ENCODE measurements at regions not wholly inside any gene's neighbourhood (a gene's known extent, or its start where the extent isn't known, plus 50 kb on each side); places are given as distances from the start of the nearest gene placed in this dataset.

GRCh38 chr12:127677537-127678131 lies 589.3 kb upstream of the TMEM132C start:
- Histone ChIP-seq H3K23me2 (ENCODE audit: low read depth, low read length) (no peaks in the 10 kb centered on the region), H3K4me1 (replicated peaks in 1 of 4; ENCODE audit: control insufficient read depth in 3 of 4, insufficient read depth in 4 of 4, low read length in 3 of 4) (peaks cover 0 to 2% (median 0%) of the 10 kb centered on the region in 4 experiments; a peak in 2 of 7 replicates), H3K79me2 (ENCODE audit: control insufficient read depth in 1 of 2, insufficient read depth in 2 of 2, low read length in 2 of 2) (no peaks in the 10 kb centered on the region), H3K23ac (ENCODE audit: insufficient read length) (no peak overlapping the region), H3K9me3 (ENCODE audit: insufficient read depth in 2 of 2, low read depth in 1 of 2, low read length in 1 of 2) (no peaks in the 10 kb centered on the region), H3K4me3 (ENCODE audit: extremely low read depth in 1 of 4, insufficient read depth in 2 of 4, low read depth in 3 of 4, low read length in 4 of 4) (no peak overlapping the region), H3K27me3 (replicated peaks in 1 of 4; ENCODE audit: control insufficient read depth in 3 of 4, extremely low read depth in 1 of 4, insufficient read depth in 3 of 4, low read length in 3 of 4) (no peaks in the 10 kb centered on the region), H3K18ac (ENCODE audit: extremely low read depth, low read length) (no peak overlapping the region), H3K79me1 (ENCODE audit: low read depth, low read length) (no peaks in the 10 kb centered on the region), H2AK5ac (ENCODE audit: low read depth, low read length) (no peak overlapping the region), H3K4me2 (ENCODE audit: insufficient read depth in 1 of 2, low read depth in 2 of 2, low read length in 2 of 2) (no peak overlapping the region), H2AFZ (ENCODE audit: low read length) (no peak overlapping the region), H4K20me1 (replicated peaks in 1 of 2; ENCODE audit: control insufficient read depth in 1 of 2, insufficient read depth in 2 of 2, low read length in 2 of 2) (no peaks in the 10 kb centered on the region), H4K8ac (ENCODE audit: extremely low read depth, insufficient read depth, low read length) (no peak overlapping the region), H3K4ac (replicated peaks; ENCODE audit: insufficient read length, low read depth, low read length) (no peak overlapping the region), H2BK12ac (ENCODE audit: low read depth, low read length) (no peak overlapping the region), H4K91ac (replicated peaks; ENCODE audit: insufficient read length, low read length) (no peak overlapping the region), H3K56ac (replicated peaks; ENCODE audit: insufficient read length, low read depth, low read length) (no peak overlapping the region), H3K14ac (ENCODE audit: insufficient read length) (no peak overlapping the region), H2BK15ac (ENCODE audit: low read length) (no peak overlapping the region), H3K36me3 (ENCODE audit: control insufficient read depth in 2 of 4, insufficient read depth in 4 of 4, low read length in 3 of 4) (no peaks in the 10 kb centered on the region), H4K5ac (ENCODE audit: insufficient read length, low read depth, low read length) (no peak overlapping the region), H2BK5ac (ENCODE audit: low read depth, low read length) (no peak overlapping the region), H2BK20ac (ENCODE audit: low read length) (no peak overlapping the region), H3K9ac (replicated peaks in 1 of 4; ENCODE audit: extremely low read depth in 1 of 4, low read depth in 3 of 4, low read length in 3 of 4) (no peak overlapping the region), H2BK120ac (replicated peaks; ENCODE audit: low read depth, low read length) (no peak overlapping the region), H3K27ac (ENCODE audit: low read depth, low read length) (no peak overlapping the region)
- DNase-seq (ENCODE audit: low read depth in 1 of 2, low spot score in 2 of 2) (peak; percentile 69 to 84), FAIRE-seq (peak; percentile 93)
- no peak for TF ChIP-seq SUZ12 (IDR thresholded peaks at IDR 0.05; ENCODE audit: low read length)
- peak; percentile 79 to 93 (median 81) for TF ChIP-seq CTCF (IDR thresholded peaks at IDR 0.05; ENCODE audit: control extremely low read depth in 1 of 3, insufficient read depth in 1 of 3, low read depth in 1 of 3, low read length in 3 of 3)
- peak; percentile 84 for TF ChIP-seq TEAD4 (IDR thresholded peaks at IDR 0.05; ENCODE audit: low read depth, low read length)
- peak; percentile 93 to 94 for TF ChIP-seq RAD21 (IDR thresholded peaks at IDR 0.05 in 1 of 2, conservative IDR thresholded peaks at IDR 0.05 in 1 of 2; ENCODE audit: low read depth in 2 of 2, low read length in 2 of 2)
- POLR2A ChIA-PET (ENCODE audit: partially characterized antibody) = interaction anchor here (0.6 kb wide), 1 partner anchor 244 kb away, joined by 6 read pairs; no protein-coding TSS in a partner anchor
- CTCF ChIA-PET (ENCODE audit: partially characterized antibody) = interaction anchor here (0.6 to 3.4 kb wide), 47 partner anchors 8 to 883 kb away, joined by 3 to 19 read pairs (median 4); no protein-coding TSS in a partner anchor
- WGBS, 2 experiments (ENCODE audit: extremely low coverage in 1 of 2, insufficient coverage in 1 of 2, insufficient read length in 1 of 2, insufficient replicate concordance in 2 of 2, low coverage in 1 of 2, low lambda C conversion rate in 2 of 2, missing lambda C conversion rate in 1 of 2) = 22% methylated on average over 10 of the region's 10 CpGs; no CpG with 5 or more reads in 1 of the 2 experiments
